Mesenchymal stem cell (in vitro differentiated cells and primary cell): ENCODE measurements at regions not wholly inside any gene's neighbourhood (a gene's known extent, or its start where the extent isn't known, plus 50 kb on each side); places are given as distances from the start of the nearest gene placed in this dataset.
A peak's percentile ranks its signal among the peaks of the same experiment; 100 is the strongest.
"Not testable (repeated sequence)": the region's sequence is repeated elsewhere in the genome, so short reads cannot be mapped to it uniquely, and the experiment has no call there.

Experiments
- DNase-seq: peaks from one replicate; pipeline ENCODE4 v3.0.0-alpha.2; 2013
- H2AFZ ChIP-seq: one replicate; pipeline ENCODE4 v1.6.1; 2013; ENCODE audit warnings: low read depth, mild to moderate bottlenecking, control low read depth, inconsistent platforms, low read length, moderate library complexity
- H2AK5ac ChIP-seq: 2 replicates; pipeline ENCODE4 v1.6.1; 2013; ENCODE audit warnings: low read length, moderate library complexity, mild to moderate bottlenecking, inconsistent platforms; ENCODE audit not compliant: severe bottlenecking
- H2BK120ac ChIP-seq: one replicate; pipeline ENCODE4 v1.6.1; 2013; ENCODE audit warnings: low read depth, mild to moderate bottlenecking, inconsistent platforms, low read length, moderate library complexity
- H2BK12ac ChIP-seq, 2 experiments: one replicate each; pipeline ENCODE4 v1.6.1; 2013; ENCODE audit warnings: inconsistent platforms in 2 of 2, low read length in 2 of 2, mild to moderate bottlenecking in 2 of 2, moderate library complexity in 2 of 2, control low read depth in 1 of 2
- H2BK15ac ChIP-seq: one replicate; pipeline ENCODE4 v1.6.1; 2013; ENCODE audit warnings: mild to moderate bottlenecking, low read depth, inconsistent platforms; ENCODE audit not compliant: poor library complexity, severe bottlenecking
- H2BK5ac ChIP-seq: 2 replicates; pipeline ENCODE4 v1.6.1; 2013; ENCODE audit warnings: low read depth, mild to moderate bottlenecking, low read length, control low read depth, inconsistent platforms; ENCODE audit not compliant: poor library complexity, severe bottlenecking
- H3K14ac ChIP-seq, 2 experiments: one replicate each; pipeline ENCODE4 v1.6.1; 2013; ENCODE audit warnings: inconsistent platforms in 2 of 2, low read length in 2 of 2, control low read depth in 1 of 2, mild to moderate bottlenecking in 1 of 2, moderate library complexity in 1 of 2
- H3K18ac ChIP-seq, 2 experiments: one replicate each; pipeline ENCODE4 v1.6.1; 2013; ENCODE audit warnings: inconsistent platforms in 2 of 2, low read length in 2 of 2, control low read depth in 1 of 2, low read depth in 1 of 2, mild to moderate bottlenecking in 1 of 2
- H3K23ac ChIP-seq, 2 experiments: one replicate each; pipeline ENCODE4 v1.6.1; 2013; ENCODE audit warnings: inconsistent platforms in 2 of 2, low read length in 2 of 2, mild to moderate bottlenecking in 2 of 2, moderate library complexity in 2 of 2, control low read depth in 1 of 2
- H3K27ac ChIP-seq: 2 replicates; pipeline ENCODE4 v1.5.1; 2013; ENCODE audit warnings: mild to moderate bottlenecking, moderate library complexity, low read length, control low read depth, inconsistent platforms; ENCODE audit not compliant: poor library complexity, severe bottlenecking
- H3K27me3 ChIP-seq, 2 experiments: 2 replicates each; pipeline versions ENCODE4 v1.6.1 to v1.7.0; 2013; ENCODE audit warnings: low read length in 2 of 2, mild to moderate bottlenecking in 2 of 2, moderate library complexity in 2 of 2, control low read depth in 1 of 2, inconsistent platforms in 1 of 2; ENCODE audit not compliant: control insufficient read depth in 1 of 2, insufficient read depth in 1 of 2
- H3K36me3 ChIP-seq, 2 experiments: 2 replicates each; pipeline versions ENCODE4 v1.6.1 to v1.7.0; 2013; ENCODE audit warnings: low read length in 2 of 2, control low read depth in 1 of 2, inconsistent platforms in 1 of 2, low read depth in 1 of 2, mild to moderate bottlenecking in 1 of 2; ENCODE audit not compliant: insufficient read depth in 2 of 2, control insufficient read depth in 1 of 2
- H3K4ac ChIP-seq, 2 experiments: one replicate each; pipeline ENCODE4 v1.6.1; 2013; ENCODE audit warnings: inconsistent platforms in 2 of 2, low read length in 2 of 2, mild to moderate bottlenecking in 2 of 2, moderate library complexity in 2 of 2, control low read depth in 1 of 2, low read depth in 1 of 2
- H3K4me1 ChIP-seq: 2 replicates; pipeline ENCODE4 v1.6.1; 2013; ENCODE audit warnings: low read depth, low read length, control low read depth; ENCODE audit not compliant: control insufficient read depth, insufficient read depth
- H3K4me2 ChIP-seq: 2 replicates; pipeline ENCODE4 v1.6.1; 2013; ENCODE audit warnings: low read length, mild to moderate bottlenecking, inconsistent platforms; ENCODE audit not compliant: poor library complexity, severe bottlenecking
- H3K4me3 ChIP-seq, 2 experiments: 2 replicates each; pipeline versions ENCODE4 v1.5.1 to v1.7.0; 2013; ENCODE audit warnings: low read length in 2 of 2, mild to moderate bottlenecking in 2 of 2, control low read depth in 1 of 2, low read depth in 1 of 2; ENCODE audit not compliant: insufficient read depth in 1 of 2
- H3K79me1 ChIP-seq: replicated peaks from 2 replicates; pipeline ENCODE4 v1.6.1; 2013; ENCODE audit warnings: mild to moderate bottlenecking, control low read depth, low read length, inconsistent platforms; ENCODE audit not compliant: poor library complexity, severe bottlenecking
- H3K9ac ChIP-seq: 2 replicates; pipeline ENCODE4 v1.7.0; 2013; ENCODE audit warnings: mild to moderate bottlenecking, low read length, moderate library complexity
- H3K9me3 ChIP-seq: 2 replicates; pipeline ENCODE4 v1.7.0; 2013; ENCODE audit warnings: mild to moderate bottlenecking, low read length; ENCODE audit not compliant: control insufficient read depth
- H4K8ac ChIP-seq: one replicate; pipeline ENCODE4 v1.6.1; 2013; ENCODE audit warnings: inconsistent platforms, mild to moderate bottlenecking, low read length, moderate library complexity
- H4K91ac ChIP-seq: one replicate; pipeline ENCODE4 v1.6.1; 2013; ENCODE audit warnings: mild to moderate bottlenecking, low read length, inconsistent platforms
- WGBS: methylation state at CpG from one replicate; pipeline ENCODE4 v1.1.7; 2013; ENCODE audit warnings: mixed read lengths; 5-methylcytosine and 5-hydroxymethylcytosine counted together

DNA sequence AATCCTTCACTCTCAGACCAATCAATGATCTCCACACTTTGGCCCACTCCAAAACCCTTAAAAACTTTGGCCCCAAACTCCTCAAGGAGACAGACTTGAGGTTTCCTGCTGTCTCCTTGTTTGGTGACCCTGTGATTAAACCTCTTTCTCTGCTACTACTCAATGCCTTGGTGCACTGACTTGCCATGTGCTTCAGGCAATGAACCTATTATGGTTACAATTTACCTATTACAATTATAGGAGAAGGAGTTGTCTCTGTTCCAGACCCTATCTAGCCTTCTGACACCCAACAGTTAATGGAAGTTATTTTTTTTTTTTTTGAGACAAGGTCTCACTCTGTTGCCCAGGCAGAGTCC lies 263.1 kb downstream of the STIM2 start:
- no peak overlapping the region for H2BK5ac ChIP-seq
- H2BK120ac ChIP-seq = no peak overlapping the region
- no peaks in the 10 kb centered on the region for H3K9me3 ChIP-seq
- H3K79me1 ChIP-seq = no peaks in the 10 kb centered on the region
- H3K4me3 ChIP-seq = no peak overlapping the region
- DNase-seq = no peak
- H3K36me3 ChIP-seq = no peaks in the 10 kb centered on the region
- H2BK12ac ChIP-seq = no peak overlapping the region
- H3K4me2 ChIP-seq = no peak overlapping the region
- no peak overlapping the region for H2BK15ac ChIP-seq
- H3K27ac ChIP-seq = no peak overlapping the region
- H4K8ac ChIP-seq = no peak overlapping the region
- H3K23ac ChIP-seq = no peak overlapping the region
- peaks cover 8 to 31% of the 10 kb centered on the region in 2 experiments for H3K27me3 ChIP-seq
- H3K4ac ChIP-seq = no peak overlapping the region
- peaks cover 5% of the 10 kb centered on the region for H3K4me1 ChIP-seq
- no peak overlapping the region for H2AFZ ChIP-seq
- H3K18ac ChIP-seq = no peak overlapping the region
- H3K9ac ChIP-seq = no peak overlapping the region
- H2AK5ac ChIP-seq = no peak overlapping the region
- H3K14ac ChIP-seq = no peak overlapping the region
- no peak overlapping the region for H4K91ac ChIP-seq

- not testable (repeated sequence) for H4K91ac ChIP-seq, H4K8ac ChIP-seq, H3K4me1 ChIP-seq, H2AFZ ChIP-seq, H3K18ac ChIP-seq, H3K4me3 ChIP-seq, H2AK5ac ChIP-seq, H3K4ac ChIP-seq, H3K79me1 ChIP-seq, H2BK120ac ChIP-seq, H3K4me2 ChIP-seq, H2BK12ac ChIP-seq, H3K27ac ChIP-seq, H3K23ac ChIP-seq, H3K9ac ChIP-seq, H2BK5ac ChIP-seq, H2BK15ac ChIP-seq, H3K9me3 ChIP-seq, DNase-seq, H3K36me3 ChIP-seq, H3K14ac ChIP-seq
- 64% methylated on average over 4 of the region's 4 CpGs for WGBS
- peaks cover 0 to 11% of the 10 kb centered on the region in 2 experiments for H3K27me3 ChIP-seq
Observed at GRCh38 chr4:27126895-27127294, 266.3 kb downstream of the STIM2 start.

DNA sequence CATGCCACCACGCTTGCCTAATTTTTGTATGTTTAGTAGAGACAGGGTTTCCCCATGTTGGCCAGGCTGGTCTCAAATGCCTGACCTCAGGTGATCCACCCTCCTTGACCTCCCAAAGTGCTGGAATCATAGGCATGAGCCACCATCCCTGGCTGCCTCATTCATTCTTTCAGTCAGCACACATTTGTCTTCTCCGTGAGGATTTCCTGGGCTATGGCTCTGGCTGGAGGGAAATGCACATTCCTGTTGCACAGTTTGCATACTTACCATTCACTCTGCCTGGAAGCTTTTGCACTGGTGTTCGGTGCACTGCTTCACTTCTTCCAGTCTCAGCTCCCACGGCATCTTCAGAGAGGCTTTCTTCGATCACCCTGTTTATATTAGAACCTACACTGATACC lies 267.8 kb downstream of the STIM2 start:
- no peak overlapping the region for H2BK120ac ChIP-seq
- no peak overlapping the region for H3K4me2 ChIP-seq
- peaks cover 3% of the 10 kb centered on the region for H3K4me1 ChIP-seq
- no peaks in the 10 kb centered on the region for H3K36me3 ChIP-seq
- H3K23ac ChIP-seq = no peak overlapping the region
- DNase-seq = no peak
- H3K79me1 ChIP-seq = no peaks in the 10 kb centered on the region
- WGBS = 91% methylated on average over 5 of the region's 5 CpGs
- H3K27me3 ChIP-seq = peaks cover 0 to 10% of the 10 kb centered on the region in 2 experiments
- H2BK12ac ChIP-seq = no peak overlapping the region
- H2AK5ac ChIP-seq = no peak overlapping the region
- H3K4ac ChIP-seq = no peak overlapping the region
- no peak overlapping the region for H2BK15ac ChIP-seq
- no peak overlapping the region for H2BK5ac ChIP-seq
- H3K9ac ChIP-seq = no peak overlapping the region
- H3K4me3 ChIP-seq = no peak overlapping the region
- H3K27ac ChIP-seq = no peak overlapping the region
- H3K14ac ChIP-seq = no peak overlapping the region
- no peaks in the 10 kb centered on the region for H3K9me3 ChIP-seq
- H3K18ac ChIP-seq = no peak overlapping the region
- no peak overlapping the region for H4K91ac ChIP-seq
- H2AFZ ChIP-seq = no peak overlapping the region
- H4K8ac ChIP-seq = no peak overlapping the region

- no peak overlapping the region for H2AK5ac ChIP-seq
- H3K9ac ChIP-seq = peak overlapping the region; percentile 20
- no peak overlapping the region for H2BK15ac ChIP-seq
- no peak overlapping the region for H4K8ac ChIP-seq
- no peak overlapping the region for H3K18ac ChIP-seq
- H3K27ac ChIP-seq = no peak overlapping the region
- peak overlapping the region in 1 of 2 experiments; percentile 41 for H3K4me3 ChIP-seq
- no peaks in the 10 kb centered on the region for H3K79me1 ChIP-seq
- WGBS = 64% methylated on average over 6 of the region's 7 CpGs
- H3K36me3 ChIP-seq = no peaks in the 10 kb centered on the region
- H3K4me1 ChIP-seq = peaks cover 3% of the 10 kb centered on the region
- no peak overlapping the region for H3K23ac ChIP-seq
- H3K9me3 ChIP-seq = peaks cover 5% of the 10 kb centered on the region
- H3K4ac ChIP-seq = no peak overlapping the region
- H4K91ac ChIP-seq = no peak overlapping the region
- H2BK120ac ChIP-seq = no peak overlapping the region
- H2BK12ac ChIP-seq = no peak overlapping the region
- DNase-seq = peak; percentile 28
- no peak overlapping the region for H3K4me2 ChIP-seq
- H3K27me3 ChIP-seq = peaks cover 0 to 13% of the 10 kb centered on the region in 2 experiments
- H2AFZ ChIP-seq = no peak overlapping the region
- no peak overlapping the region for H2BK5ac ChIP-seq
- H3K14ac ChIP-seq = no peak overlapping the region
Observed at GRCh38 chr4:27129871-27130366, 269.3 kb downstream of the STIM2 start.
